ENCODE measurements at regions not wholly inside any gene's neighbourhood (a gene's known extent, or its start where the extent isn't known, plus 50 kb on each side); places are given as distances from the start of the nearest gene placed in this dataset.

DNA sequence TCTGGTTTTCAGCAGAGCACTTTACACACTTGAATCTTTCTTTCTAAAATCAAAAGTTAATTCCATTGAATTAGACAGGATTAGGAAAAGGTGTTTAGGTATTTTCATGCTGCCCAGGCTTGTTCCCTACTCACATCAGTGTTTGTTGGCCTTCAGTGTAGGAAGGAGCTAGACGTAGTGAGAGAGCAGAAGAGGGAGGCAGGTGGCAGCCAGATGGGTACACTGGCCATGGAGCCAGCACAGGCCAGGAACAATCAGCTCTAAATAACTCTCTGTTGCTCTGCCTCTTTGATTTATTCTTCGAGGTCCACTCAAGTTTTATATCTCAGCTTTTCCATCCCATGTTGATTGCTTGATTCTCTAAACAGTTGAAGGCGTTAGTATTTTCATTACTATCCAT lies 529.6 kb downstream of the PSAT1 start:
- TF ChIP-seq, protein P1, sequence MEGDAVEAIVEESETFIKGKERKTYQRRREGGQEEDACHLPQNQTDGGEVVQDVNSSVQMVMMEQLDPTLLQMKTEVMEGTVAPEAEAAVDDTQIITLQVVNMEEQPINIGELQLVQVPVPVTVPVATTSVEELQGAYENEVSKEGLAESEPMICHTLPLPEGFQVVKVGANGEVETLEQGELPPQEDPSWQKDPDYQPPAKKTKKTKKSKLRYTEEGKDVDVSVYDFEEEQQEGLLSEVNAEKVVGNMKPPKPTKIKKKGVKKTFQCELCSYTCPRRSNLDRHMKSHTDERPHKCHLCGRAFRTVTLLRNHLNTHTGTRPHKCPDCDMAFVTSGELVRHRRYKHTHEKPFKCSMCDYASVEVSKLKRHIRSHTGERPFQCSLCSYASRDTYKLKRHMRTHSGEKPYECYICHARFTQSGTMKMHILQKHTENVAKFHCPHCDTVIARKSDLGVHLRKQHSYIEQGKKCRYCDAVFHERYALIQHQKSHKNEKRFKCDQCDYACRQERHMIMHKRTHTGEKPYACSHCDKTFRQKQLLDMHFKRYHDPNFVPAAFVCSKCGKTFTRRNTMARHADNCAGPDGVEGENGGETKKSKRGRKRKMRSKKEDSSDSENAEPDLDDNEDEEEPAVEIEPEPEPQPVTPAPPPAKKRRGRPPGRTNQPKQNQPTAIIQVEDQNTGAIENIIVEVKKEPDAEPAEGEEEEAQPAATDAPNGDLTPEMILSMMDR (IDR thresholded peaks at IDR 0.05): no peak
- TF ChIP-seq EZH2phosphoT487 (IDR thresholded peaks at IDR 0.05): no peak
